ENCODE measurements at regions not wholly inside any gene's neighbourhood (a gene's known extent, or its start where the extent isn't known, plus 50 kb on each side); places are given as distances from the start of the nearest gene placed in this dataset.

DNA sequence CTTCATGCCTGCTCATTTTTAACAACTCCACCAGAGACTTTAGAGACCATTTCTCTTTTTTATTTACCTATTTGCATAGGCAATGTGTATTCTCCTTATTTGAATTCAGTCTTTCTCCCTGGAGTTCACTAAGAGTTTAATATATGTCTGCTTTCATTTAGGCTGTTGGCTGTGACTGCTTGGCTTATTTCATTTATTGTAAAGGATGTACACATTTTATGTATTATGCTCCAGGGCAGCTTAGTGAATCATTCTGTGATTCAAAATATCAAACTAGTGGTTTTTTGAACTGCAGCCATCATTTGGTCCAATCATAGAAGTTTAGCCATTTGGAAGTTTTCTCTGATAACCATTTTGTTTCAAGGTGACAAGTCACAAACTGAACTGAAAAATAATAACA lies 229.6 kb downstream of the LPIN1 start:
- intact Hi-C loops (cut with micrococcal nuclease), result no loop called here
- ChIA-PET POLR2A (no interaction called here), CTCF (no interaction called here)
- Mint-ChIP-seq H3K36me3 (ENCODE audit: low read depth) (peaks cover 6% of the 10 kb centered on the region), H3K4me1 (ENCODE audit: low read depth) (no peaks in the 10 kb centered on the region), H3K9me3 (peaks cover 21% of the 10 kb centered on the region), H3K27me3 (peaks cover 3% of the 10 kb centered on the region), H3K27ac (no peak overlapping the region), H3K4me3 (no peak overlapping the region)
- ATAC-seq (no peak), DNase-seq (no peak)
- TF ChIP-seq CTCF (IDR thresholded peaks at IDR 0.05), result no peak

DNA sequence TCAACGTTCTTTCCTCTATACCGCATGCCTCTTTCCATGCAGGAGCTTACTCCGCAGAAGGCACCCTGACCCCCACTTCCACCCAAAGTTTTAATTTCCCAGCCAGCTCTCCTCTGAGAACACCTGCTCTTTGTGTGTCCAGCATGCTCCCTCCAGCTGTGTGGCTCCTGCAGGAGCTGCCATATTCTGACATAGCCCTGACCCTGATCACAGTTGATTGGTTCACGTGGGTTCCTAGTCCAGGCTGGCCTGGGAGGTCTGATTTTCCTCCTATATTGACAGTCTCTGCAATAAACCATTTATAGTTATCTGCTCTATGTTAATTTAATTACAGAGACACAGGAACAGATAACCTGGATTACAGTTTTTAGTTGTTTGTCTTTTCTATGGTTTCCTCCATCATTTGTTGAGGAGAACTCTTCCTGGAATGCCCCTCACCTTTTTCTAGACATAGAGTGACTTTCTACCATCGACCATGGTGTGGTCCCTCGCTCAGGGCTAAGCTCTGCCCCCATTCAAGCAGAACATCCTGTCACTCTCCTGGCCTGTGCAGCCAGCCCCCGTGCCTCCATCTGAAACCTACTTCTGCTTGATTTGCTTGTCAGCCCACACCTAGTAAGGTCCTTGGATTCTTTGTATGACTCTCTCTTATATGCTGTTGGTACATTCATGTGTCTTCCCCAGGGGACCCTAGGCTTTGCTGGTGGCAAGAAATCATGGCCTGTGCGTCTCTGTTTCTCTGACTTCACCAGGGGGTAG lies 231.5 kb downstream of the LPIN1 start:
- ATAC-seq, result no peak
- no peaks in the 10 kb centered on the region for H3K4me1 Mint-ChIP-seq (ENCODE audit: low read depth)
- peaks cover 6% of the 10 kb centered on the region for H3K36me3 Mint-ChIP-seq (ENCODE audit: low read depth)
- ChIA-PET POLR2A (no interaction called here), CTCF (no interaction called here)
- no peak for DNase-seq
- H3K9me3 Mint-ChIP-seq, result peaks cover 19% of the 10 kb centered on the region
- H3K27me3 Mint-ChIP-seq, result peaks cover 2% of the 10 kb centered on the region
- no peak overlapping the region for H3K4me3 Mint-ChIP-seq
- TF ChIP-seq CTCF (IDR thresholded peaks at IDR 0.05), result no peak
- intact Hi-C loops (cut with micrococcal nuclease), result no loop called here
- no peak overlapping the region for H3K27ac Mint-ChIP-seq

- Mint-ChIP-seq H3K27ac (no peak overlapping the region), H3K9me3 (peaks cover 5% of the 10 kb centered on the region), H3K4me3 (no peak overlapping the region), H3K27me3 (no peaks in the 10 kb centered on the region), H3K36me3 (ENCODE audit: low read depth) (no peaks in the 10 kb centered on the region), H3K4me1 (ENCODE audit: low read depth) (no peaks in the 10 kb centered on the region)
- POLR2A ChIA-PET, result no interaction called here
- ATAC-seq (no peak), DNase-seq (no peak)
- CTCF ChIA-PET, result no interaction called here
- intact Hi-C loops (cut with micrococcal nuclease), result no loop called here
- TF ChIP-seq CTCF (IDR thresholded peaks at IDR 0.05), result no peak
Measured at GRCh38 chr2:11980809-11981208, 234.4 kb downstream of the LPIN1 start.

DNA sequence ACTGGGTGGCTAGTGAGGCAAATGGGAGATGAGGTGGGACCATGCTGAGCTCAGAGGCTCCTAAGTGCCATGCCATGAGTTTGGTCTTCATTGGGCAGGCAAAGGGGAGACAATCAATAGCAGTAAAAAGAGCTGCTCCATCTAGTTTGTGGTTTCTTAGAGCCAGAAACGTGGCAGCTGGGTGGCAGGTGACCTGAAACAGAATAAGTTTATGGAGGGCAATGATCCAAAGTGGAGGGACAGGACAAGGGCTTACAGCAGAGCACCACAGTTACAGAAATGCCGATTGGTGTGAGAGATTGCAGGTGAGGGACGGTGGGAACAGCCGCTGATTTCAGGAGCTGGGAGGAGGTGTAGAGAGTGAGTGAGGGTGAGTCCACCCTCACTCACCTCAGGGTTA lies 237.0 kb downstream of the LPIN1 start:
- H3K27me3 Mint-ChIP-seq, result no peaks in the 10 kb centered on the region
- POLR2A ChIA-PET, result interaction anchor here (1.2 kb wide), 1 partner anchor 15 kb away, joined by 3 read pairs; no protein-coding TSS in a partner anchor
- H3K9me3 Mint-ChIP-seq, result no peaks in the 10 kb centered on the region
- H3K27ac Mint-ChIP-seq, result no peak overlapping the region
- H3K36me3 Mint-ChIP-seq (ENCODE audit: low read depth), result no peaks in the 10 kb centered on the region
- H3K4me1 Mint-ChIP-seq (ENCODE audit: low read depth), result no peaks in the 10 kb centered on the region
- ATAC-seq (no peak), DNase-seq (no peak)
- CTCF ChIA-PET, result interaction anchor here (1.4 kb wide), 1 partner anchor 732 kb away, joined by 4 read pairs; no protein-coding TSS in a partner anchor
- TF ChIP-seq CTCF (IDR thresholded peaks at IDR 0.05), result no peak
- H3K4me3 Mint-ChIP-seq, result no peak overlapping the region
- intact Hi-C loops (cut with micrococcal nuclease), result no loop called here

- no peaks in the 10 kb centered on the region for H3K9me3 Mint-ChIP-seq
- ChIA-PET POLR2A (no interaction called here), CTCF (interaction anchor here (1.4 kb wide), 1 partner anchor 732 kb away, joined by 4 read pairs; no protein-coding TSS in a partner anchor)
- no peaks in the 10 kb centered on the region for H3K27me3 Mint-ChIP-seq
- no peak overlapping the region for H3K27ac Mint-ChIP-seq
- no peaks in the 10 kb centered on the region for H3K4me1 Mint-ChIP-seq (ENCODE audit: low read depth)
- no peaks in the 10 kb centered on the region for H3K36me3 Mint-ChIP-seq (ENCODE audit: low read depth)
- DNase-seq (no peak), ATAC-seq (no peak)
- no peak for TF ChIP-seq CTCF (IDR thresholded peaks at IDR 0.05)
- no peak overlapping the region for H3K4me3 Mint-ChIP-seq
- intact Hi-C loops (cut with micrococcal nuclease), result no loop called here
Measured at GRCh38 chr2:11983870-11984269, 237.4 kb downstream of the LPIN1 start.

All from activated CD8-positive, alpha-beta T cell treated with anti-CD3 and anti-CD28 coated beads for 36 hours (primary cell).